ENCODE measurements at regions not wholly inside any gene's neighbourhood (a gene's known extent, or its start where the extent isn't known, plus 50 kb on each side); places are given as distances from the start of the nearest gene placed in this dataset.

DNA sequence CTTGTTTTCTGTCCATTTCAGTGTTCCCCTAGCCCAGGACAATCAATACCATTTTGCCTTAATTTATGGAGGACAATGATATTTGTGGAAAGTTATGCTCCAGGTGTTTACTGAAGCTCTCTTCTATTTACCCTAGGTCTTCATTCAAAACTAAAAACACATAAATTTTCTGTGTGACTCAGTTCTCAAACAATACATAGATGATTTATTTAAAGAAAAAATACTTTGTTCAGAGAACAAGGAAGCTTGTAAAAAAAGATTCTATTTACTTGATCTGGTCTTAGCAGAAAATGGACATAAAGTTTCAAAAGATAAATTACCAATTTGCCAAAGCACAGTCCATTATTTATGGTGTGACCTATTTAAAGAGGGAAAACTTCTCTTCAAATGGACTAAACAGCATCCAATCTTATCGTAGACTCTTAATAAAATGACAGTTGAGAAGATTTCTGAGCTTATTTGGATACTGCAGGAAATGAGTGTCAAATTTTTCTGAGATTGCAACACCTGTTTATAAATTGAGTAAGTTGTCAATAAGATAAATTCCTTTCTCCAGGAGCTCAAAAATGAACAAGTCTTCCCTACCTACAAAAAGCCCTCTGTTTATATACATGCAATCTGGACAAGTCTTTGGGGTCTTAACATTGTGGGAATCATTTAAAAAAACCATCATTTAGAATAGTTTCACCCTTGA lies 627.2 kb downstream of the PSAT1 start:
- TF ChIP-seq CTCF (IDR thresholded peaks at IDR 0.05; ENCODE audit: insufficient read depth, missing control alignments): no peak
- FAIRE-seq (no peak), DNase-seq (ENCODE audit: insufficient read length, low spot score) (no peak)

GRCh38 chr9:78927099-78927940 lies 630.4 kb downstream of the PSAT1 start:
- FAIRE-seq (no peak), DNase-seq (ENCODE audit: insufficient read length, low spot score) (no peak)
- TF ChIP-seq CTCF (IDR thresholded peaks at IDR 0.05; ENCODE audit: insufficient read depth, missing control alignments): no peak

DNA sequence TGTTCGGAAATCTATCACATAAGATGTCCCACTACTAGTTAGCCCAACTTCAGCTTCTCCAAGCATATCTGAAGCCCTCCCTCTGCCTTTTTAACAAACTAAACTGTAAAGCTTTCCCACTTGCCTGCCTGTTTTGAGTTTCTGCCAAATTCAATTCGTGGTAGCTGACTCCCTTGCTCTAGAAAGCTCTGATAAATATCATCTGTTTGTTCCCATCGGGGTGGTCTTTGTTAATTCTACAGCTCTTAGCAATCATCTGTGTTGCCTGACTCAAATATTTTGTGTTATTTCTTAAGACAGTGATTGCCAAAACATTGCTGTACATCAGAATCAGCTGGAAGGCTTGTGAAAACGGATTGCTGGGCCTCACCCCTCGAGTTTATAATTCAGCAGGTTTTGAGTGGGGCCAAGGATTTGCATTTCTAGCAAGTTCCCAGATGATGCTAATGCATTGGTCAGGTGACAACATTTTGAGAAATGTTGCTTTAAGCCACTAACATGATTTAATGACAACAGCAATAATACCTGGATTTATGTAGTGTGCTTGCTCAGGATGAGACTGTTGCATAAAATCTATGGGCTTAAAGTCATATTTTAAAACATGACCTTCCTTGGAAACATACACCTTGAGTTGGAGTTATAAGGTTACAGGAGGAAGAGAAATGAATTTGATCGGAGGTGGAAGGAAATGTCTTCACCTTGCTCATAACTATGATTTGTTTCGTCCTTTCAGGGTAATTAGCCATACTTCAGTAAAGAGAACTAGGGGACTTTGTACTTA lies 631.9 kb downstream of the PSAT1 start:
- FAIRE-seq (no peak), DNase-seq (ENCODE audit: insufficient read length, low spot score) (no peak)
- TF ChIP-seq CTCF (IDR thresholded peaks at IDR 0.05; ENCODE audit: insufficient read depth, missing control alignments): no peak

DNA sequence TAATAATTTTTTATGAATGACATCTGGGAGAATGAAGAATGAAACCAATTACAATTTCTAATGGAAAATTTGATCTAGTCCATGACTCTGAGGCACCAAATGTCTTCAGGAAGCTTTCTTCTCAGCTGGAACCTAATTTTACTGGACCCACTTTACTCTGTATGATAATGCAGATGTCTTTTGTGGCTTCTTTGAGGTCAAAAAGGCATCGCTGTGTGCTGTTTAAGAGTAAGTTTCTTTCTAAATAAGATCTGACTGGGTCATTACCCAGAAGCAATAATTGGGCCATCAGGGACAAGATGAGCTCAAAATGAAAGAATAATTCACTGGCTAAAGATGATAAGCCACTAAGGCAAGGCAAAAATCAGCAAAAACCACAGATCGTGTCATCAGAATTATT lies 633.4 kb downstream of the PSAT1 start:
- no peak for DNase-seq (ENCODE audit: insufficient read length, low spot score)
- TF ChIP-seq CTCF (IDR thresholded peaks at IDR 0.05; ENCODE audit: insufficient read depth, missing control alignments): no peak
- no peak for FAIRE-seq

DNA sequence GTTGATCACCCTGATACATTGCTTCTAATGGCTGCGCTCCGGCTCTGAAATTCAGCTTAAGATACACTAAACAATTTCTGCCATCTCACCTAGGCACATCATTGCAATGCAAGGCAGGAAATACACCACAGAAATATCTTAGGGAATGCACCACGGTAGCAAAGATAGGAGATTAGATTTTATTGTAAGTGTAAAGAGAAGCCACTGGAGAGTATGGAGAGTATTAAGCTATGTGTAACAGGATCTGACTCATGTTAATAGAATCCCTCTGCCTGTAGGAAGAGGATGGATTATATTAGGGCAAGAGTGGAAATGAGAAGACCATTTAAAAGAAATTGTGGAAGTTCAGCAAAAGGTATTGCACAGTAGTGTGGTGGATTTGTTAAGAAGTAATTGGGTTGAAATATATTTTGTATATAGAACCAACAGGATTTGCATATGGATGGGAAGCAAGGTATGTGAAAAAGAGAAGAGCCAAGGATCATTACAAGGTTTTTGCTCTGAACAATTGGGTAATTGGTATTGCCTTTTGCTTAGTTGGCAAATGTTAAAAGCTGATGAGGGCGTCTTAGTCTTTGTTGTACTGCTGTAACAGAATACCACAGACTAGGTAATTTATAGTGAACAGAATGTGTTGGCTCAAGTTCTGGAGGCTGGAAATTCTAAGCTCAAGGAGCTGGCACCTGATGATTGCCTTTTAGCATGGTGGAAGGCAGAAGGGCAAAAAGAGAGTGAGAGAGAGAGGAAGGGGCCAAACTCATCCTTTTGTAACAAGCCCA lies 636.1 kb downstream of the PSAT1 start:
- DNase-seq (ENCODE audit: insufficient read length, low spot score) (no peak), FAIRE-seq (no peak)
- no peak for TF ChIP-seq CTCF (IDR thresholded peaks at IDR 0.05; ENCODE audit: insufficient read depth, missing control alignments)

- FAIRE-seq (no peak), DNase-seq (ENCODE audit: insufficient read length, low spot score) (no peak)
- TF ChIP-seq CTCF (IDR thresholded peaks at IDR 0.05; ENCODE audit: insufficient read depth, missing control alignments): no peak
Observed at GRCh38 chr9:78934880-78935279, 636.9 kb upstream of the TLE4 start.

All from D721Med (cell line).